ENCODE measurements at regions not wholly inside any gene's neighbourhood (a gene's known extent, or its start where the extent isn't known, plus 50 kb on each side); places are given as distances from the start of the nearest gene placed in this dataset.
"Not testable (repeated sequence)": the region's sequence is repeated elsewhere in the genome, so short reads cannot be mapped to it uniquely, and the experiment has no call there.

DNA sequence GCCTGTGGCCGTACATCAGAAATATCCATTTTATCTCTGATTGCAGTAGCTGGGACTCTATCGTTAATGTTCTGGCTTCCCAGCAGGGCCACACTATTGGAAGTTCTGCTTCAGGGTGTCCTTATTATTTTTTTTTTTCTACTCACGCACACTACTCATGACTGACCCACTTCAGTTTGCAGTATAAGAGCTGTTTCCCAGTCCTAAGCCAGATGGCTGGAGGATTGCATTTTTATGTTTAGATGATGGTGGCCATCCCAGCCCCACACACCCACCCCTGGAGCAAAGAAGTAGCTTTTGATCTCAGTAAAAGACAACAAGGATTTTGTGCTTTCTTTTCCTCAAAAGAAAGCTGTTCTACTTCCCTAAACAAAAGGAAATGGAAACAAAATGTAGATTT lies 557.0 kb upstream of the GALNTL6 start:
- H3K9me3 ChIP-seq (ENCODE audit: low read length), result no peaks in the 10 kb centered on the region
- no peak overlapping the region for H3K4me3 ChIP-seq (ENCODE audit: low read length)
- H3K27me3 ChIP-seq (ENCODE audit: insufficient read depth, low read length), result no peaks in the 10 kb centered on the region
- no peak overlapping the region for H2AFZ ChIP-seq (ENCODE audit: low read depth, low read length)
- H3K36me3 ChIP-seq (ENCODE audit: insufficient read depth, low read length), result no peaks in the 10 kb centered on the region
- no peaks in the 10 kb centered on the region for H3K4me1 ChIP-seq (ENCODE audit: insufficient read depth, low read length)

DNA sequence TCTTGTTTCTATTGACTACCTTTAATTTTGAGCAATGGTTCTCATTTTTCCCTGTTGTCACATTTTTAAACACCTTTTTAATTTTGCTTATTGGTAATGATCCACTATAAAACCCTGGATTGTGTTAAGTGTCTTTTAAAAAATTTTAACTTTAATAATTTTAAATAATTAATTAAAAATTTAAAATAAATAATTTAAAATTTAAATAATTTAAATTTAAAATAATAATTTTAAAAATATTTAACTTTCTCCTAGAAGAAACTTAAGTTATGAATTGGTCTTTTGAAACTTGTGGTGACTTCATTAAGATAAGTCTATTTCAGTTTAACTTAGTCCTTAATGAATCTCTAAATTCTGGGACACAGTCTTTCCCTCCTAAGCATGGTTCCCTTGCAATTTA lies 566.3 kb upstream of the GALNTL6 start:
- no peaks in the 10 kb centered on the region for H3K27me3 ChIP-seq (ENCODE audit: insufficient read depth, low read length)
- H2AFZ ChIP-seq (ENCODE audit: low read depth, low read length), result no peak overlapping the region
- H3K9me3 ChIP-seq (ENCODE audit: low read length), result no peaks in the 10 kb centered on the region
- H3K4me1 ChIP-seq (ENCODE audit: insufficient read depth, low read length), result no peaks in the 10 kb centered on the region
- no peak overlapping the region for H3K4me3 ChIP-seq (ENCODE audit: low read length)
- H3K36me3 ChIP-seq (ENCODE audit: insufficient read depth, low read length), result no peaks in the 10 kb centered on the region

- H3K27me3 ChIP-seq (ENCODE audit: insufficient read depth, low read length), result no peaks in the 10 kb centered on the region
- no peak overlapping the region for H3K4me3 ChIP-seq (ENCODE audit: low read length)
- no peak overlapping the region for H2AFZ ChIP-seq (ENCODE audit: low read depth, low read length)
- no peaks in the 10 kb centered on the region for H3K36me3 ChIP-seq (ENCODE audit: insufficient read depth, low read length)
- H3K9me3 ChIP-seq (ENCODE audit: low read length), result no peaks in the 10 kb centered on the region
- H3K4me1 ChIP-seq (ENCODE audit: insufficient read depth, low read length), result no peaks in the 10 kb centered on the region
Measured at GRCh38 chr4:171242831-171243230, 570.4 kb upstream of the GALNTL6 start.

- no peak overlapping the region for H2AFZ ChIP-seq (ENCODE audit: low read depth, low read length)
- H3K9me3 ChIP-seq (ENCODE audit: low read length), result no peaks in the 10 kb centered on the region
- H3K36me3 ChIP-seq (ENCODE audit: insufficient read depth, low read length), result no peaks in the 10 kb centered on the region
- no peaks in the 10 kb centered on the region for H3K4me1 ChIP-seq (ENCODE audit: insufficient read depth, low read length)
- no peaks in the 10 kb centered on the region for H3K27me3 ChIP-seq (ENCODE audit: insufficient read depth, low read length)
- no peak overlapping the region for H3K4me3 ChIP-seq (ENCODE audit: low read length)
Measured at GRCh38 chr4:171239196-171239595, 574.0 kb upstream of the GALNTL6 start.

GRCh38 chr4:171235521-171235920 lies 577.7 kb upstream of the GALNTL6 start:
- H3K27me3 ChIP-seq (ENCODE audit: insufficient read depth, low read length), result no peaks in the 10 kb centered on the region
- no peaks in the 10 kb centered on the region for H3K36me3 ChIP-seq (ENCODE audit: insufficient read depth, low read length)
- H2AFZ ChIP-seq (ENCODE audit: low read depth, low read length), result no peak overlapping the region
- no peaks in the 10 kb centered on the region for H3K4me1 ChIP-seq (ENCODE audit: insufficient read depth, low read length)
- no peaks in the 10 kb centered on the region for H3K9me3 ChIP-seq (ENCODE audit: low read length)
- no peak overlapping the region for H3K4me3 ChIP-seq (ENCODE audit: low read length)

DNA sequence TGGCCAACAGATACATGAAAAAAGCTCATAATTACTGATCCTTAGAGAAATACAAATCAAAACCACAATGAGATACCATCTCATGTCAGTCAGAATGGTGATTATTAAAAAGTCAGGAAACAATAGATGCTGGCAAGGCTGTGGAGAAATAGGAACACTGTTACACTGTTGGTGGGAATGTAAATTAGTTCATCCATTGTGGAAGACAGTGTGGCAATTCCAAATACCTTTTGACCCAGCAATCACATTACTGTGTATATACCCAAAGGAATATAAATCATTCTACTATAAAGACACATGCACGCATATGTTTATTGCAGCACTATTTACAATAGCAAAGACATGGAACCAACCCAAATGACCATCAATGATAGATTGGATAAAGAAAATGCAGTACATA lies 583.9 kb upstream of the GALNTL6 start:
- not testable (repeated sequence) for H2AFZ ChIP-seq (ENCODE audit: low read depth, low read length); H3K9me3 ChIP-seq (ENCODE audit: low read length); H3K4me3 ChIP-seq (ENCODE audit: low read length)

DNA sequence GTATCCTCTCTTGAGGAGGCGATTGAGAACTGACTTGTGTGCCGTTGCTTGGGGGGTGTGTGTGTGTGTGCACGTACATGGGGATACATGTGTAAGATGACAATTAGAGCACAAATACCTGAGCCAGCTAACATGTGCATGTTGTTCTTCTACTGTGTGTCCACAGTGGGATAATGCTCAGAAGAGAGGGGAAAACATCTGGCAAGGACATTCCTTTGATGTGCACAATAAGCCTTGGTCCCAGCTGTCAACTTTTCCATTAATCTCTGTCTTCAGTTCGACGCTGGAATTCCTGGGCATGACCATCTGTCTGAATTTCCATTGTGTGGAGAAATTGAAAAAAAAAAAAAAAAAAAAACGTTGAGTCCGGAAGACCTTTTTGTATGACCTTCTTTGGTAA lies 592.0 kb upstream of the GALNTL6 start:
- Histone ChIP-seq H3K4me3 (ENCODE audit: low read length) (no peak overlapping the region), H3K36me3 (ENCODE audit: insufficient read depth, low read length) (no peaks in the 10 kb centered on the region), H3K9me3 (ENCODE audit: low read length) (no peaks in the 10 kb centered on the region), H2AFZ (ENCODE audit: low read depth, low read length) (no peak overlapping the region), H3K27me3 (ENCODE audit: insufficient read depth, low read length) (no peaks in the 10 kb centered on the region), H3K4me1 (ENCODE audit: insufficient read depth, low read length) (no peaks in the 10 kb centered on the region)

More for the DNA sequence above, 583.9 kb upstream of the GALNTL6 start:
- not testable (repeated sequence) for H3K27me3 ChIP-seq (ENCODE audit: insufficient read depth, low read length); H3K4me1 ChIP-seq (ENCODE audit: insufficient read depth, low read length); H3K36me3 ChIP-seq (ENCODE audit: insufficient read depth, low read length)

DNA sequence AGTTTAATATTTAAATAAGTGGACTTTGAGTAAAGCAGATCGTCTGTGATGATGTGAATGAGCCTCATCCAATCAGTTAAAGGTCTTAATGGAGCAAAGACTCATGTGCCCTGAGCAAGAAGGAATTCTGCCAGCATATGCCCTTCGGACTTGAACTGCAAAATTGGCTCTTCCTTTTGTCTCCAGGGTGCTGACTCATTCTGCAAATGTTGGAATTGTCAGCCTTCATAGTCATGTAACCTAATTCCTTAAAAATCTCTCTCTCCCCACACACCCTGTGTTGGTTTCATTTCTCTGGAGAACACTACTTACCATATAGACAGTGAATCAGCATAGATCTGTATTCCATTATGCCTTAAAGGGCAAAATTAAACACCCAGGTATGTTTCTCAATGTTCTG lies 609.8 kb upstream of the GALNTL6 start:
- Histone ChIP-seq H3K4me1 (ENCODE audit: insufficient read depth, low read length) (no peaks in the 10 kb centered on the region), H3K4me3 (ENCODE audit: low read length) (no peak overlapping the region), H2AFZ (ENCODE audit: low read depth, low read length) (no peak overlapping the region), H3K36me3 (ENCODE audit: insufficient read depth, low read length) (no peaks in the 10 kb centered on the region), H3K27me3 (ENCODE audit: insufficient read depth, low read length) (no peaks in the 10 kb centered on the region), H3K9me3 (ENCODE audit: low read length) (no peaks in the 10 kb centered on the region)

DNA sequence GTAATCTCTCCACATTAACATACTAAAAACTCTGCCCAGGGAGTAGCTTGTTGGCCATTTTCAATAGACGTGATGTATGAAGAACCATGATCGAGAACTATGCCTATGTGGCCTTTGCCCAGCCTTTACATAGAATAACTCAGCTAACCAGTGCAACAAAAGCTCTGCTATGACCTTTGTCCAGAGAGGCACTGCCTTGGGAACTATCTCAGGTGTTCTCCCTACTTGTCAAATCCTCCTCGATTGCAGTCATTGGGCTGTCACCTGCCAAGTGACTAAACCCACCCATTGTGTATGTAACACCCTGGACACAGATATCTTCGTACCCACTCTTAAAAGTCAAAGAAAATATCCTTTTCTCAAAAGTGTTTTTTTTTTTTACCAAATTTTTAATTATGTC lies 610.3 kb upstream of the GALNTL6 start:
- H3K36me3 ChIP-seq (ENCODE audit: insufficient read depth, low read length), result no peaks in the 10 kb centered on the region
- H3K27me3 ChIP-seq (ENCODE audit: insufficient read depth, low read length), result no peaks in the 10 kb centered on the region
- H3K4me1 ChIP-seq (ENCODE audit: insufficient read depth, low read length), result no peaks in the 10 kb centered on the region
- no peak overlapping the region for H2AFZ ChIP-seq (ENCODE audit: low read depth, low read length)
- no peak overlapping the region for H3K4me3 ChIP-seq (ENCODE audit: low read length)
- no peaks in the 10 kb centered on the region for H3K9me3 ChIP-seq (ENCODE audit: low read length)

- H2AFZ ChIP-seq (ENCODE audit: low read depth, low read length), result no peak overlapping the region
- H3K9me3 ChIP-seq (ENCODE audit: low read length), result no peaks in the 10 kb centered on the region
- H3K4me3 ChIP-seq (ENCODE audit: low read length), result no peak overlapping the region
- H3K36me3 ChIP-seq (ENCODE audit: insufficient read depth, low read length), result no peaks in the 10 kb centered on the region
- H3K4me1 ChIP-seq (ENCODE audit: insufficient read depth, low read length), result no peaks in the 10 kb centered on the region
- H3K27me3 ChIP-seq (ENCODE audit: insufficient read depth, low read length), result no peaks in the 10 kb centered on the region
Measured at GRCh38 chr4:171186700-171187099, 626.5 kb upstream of the GALNTL6 start.

- no peaks in the 10 kb centered on the region for H3K27me3 ChIP-seq (ENCODE audit: insufficient read depth, low read length)
Measured at GRCh38 chr4:171181090-171181489, 632.1 kb upstream of the GALNTL6 start.

DNA sequence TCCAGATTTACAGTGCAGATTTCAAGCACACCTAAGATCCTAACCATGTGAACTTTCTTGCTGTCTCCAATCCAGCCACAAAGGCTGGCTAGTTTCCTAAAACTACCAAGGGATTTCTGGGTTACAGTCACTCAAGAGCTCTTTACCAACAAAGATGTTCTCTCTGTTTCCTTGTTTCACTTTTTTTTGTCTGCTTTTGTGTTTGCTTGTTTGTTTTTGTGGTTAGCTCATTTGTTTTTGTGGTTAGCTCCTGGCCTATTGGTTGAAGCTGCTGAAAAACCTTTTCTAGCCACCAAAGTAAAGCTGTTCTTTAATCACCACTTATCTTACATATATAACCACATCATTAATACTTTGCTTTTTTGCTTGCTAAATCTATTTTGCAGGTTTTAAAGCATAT lies 642.5 kb upstream of the GALNTL6 start:
- H3K36me3 ChIP-seq (ENCODE audit: insufficient read depth, low read length), result no peaks in the 10 kb centered on the region
- H3K9me3 ChIP-seq (ENCODE audit: low read length), result no peaks in the 10 kb centered on the region
- H2AFZ ChIP-seq (ENCODE audit: low read depth, low read length), result no peak overlapping the region
- no peaks in the 10 kb centered on the region for H3K27me3 ChIP-seq (ENCODE audit: insufficient read depth, low read length)
- H3K4me3 ChIP-seq (ENCODE audit: low read length), result no peak overlapping the region
- H3K4me1 ChIP-seq (ENCODE audit: insufficient read depth, low read length), result no peaks in the 10 kb centered on the region

More at GRCh38 chr4:171181090-171181489, 632.1 kb upstream of the GALNTL6 start:
- Histone ChIP-seq H3K9me3 (ENCODE audit: low read length) (no peaks in the 10 kb centered on the region), H2AFZ (ENCODE audit: low read depth, low read length) (no peak overlapping the region), H3K4me1 (ENCODE audit: insufficient read depth, low read length) (no peaks in the 10 kb centered on the region), H3K36me3 (ENCODE audit: insufficient read depth, low read length) (no peaks in the 10 kb centered on the region), H3K4me3 (ENCODE audit: low read length) (no peak overlapping the region)

DNA sequence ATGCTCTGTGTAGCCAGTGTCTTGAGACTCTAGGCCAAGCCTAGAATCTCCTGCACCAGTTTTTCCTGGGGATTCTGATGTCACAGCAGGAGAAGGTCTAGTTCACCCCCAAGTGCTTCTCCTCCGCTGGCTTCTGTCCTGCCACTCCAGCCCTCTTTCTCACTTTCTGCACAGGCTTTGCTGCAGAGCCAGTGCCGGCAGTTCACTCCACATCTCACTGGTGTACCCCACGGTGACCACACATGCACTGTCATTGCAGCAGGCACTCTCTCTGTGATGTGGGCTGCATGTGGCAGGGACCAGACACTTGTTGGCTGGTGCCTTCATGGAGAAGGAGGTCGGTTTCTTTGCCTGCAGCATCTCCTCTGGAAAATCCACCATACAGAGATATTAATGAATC lies 643.8 kb upstream of the GALNTL6 start:
- Histone ChIP-seq H3K4me3 (ENCODE audit: low read length) (no peak overlapping the region), H3K36me3 (ENCODE audit: insufficient read depth, low read length) (no peaks in the 10 kb centered on the region), H3K9me3 (ENCODE audit: low read length) (no peaks in the 10 kb centered on the region), H3K4me1 (ENCODE audit: insufficient read depth, low read length) (no peaks in the 10 kb centered on the region), H3K27me3 (ENCODE audit: insufficient read depth, low read length) (no peaks in the 10 kb centered on the region), H2AFZ (ENCODE audit: low read depth, low read length) (no peak overlapping the region)

- H3K9me3 ChIP-seq (ENCODE audit: low read length), result no peaks in the 10 kb centered on the region
- no peak overlapping the region for H3K4me3 ChIP-seq (ENCODE audit: low read length)
- H3K4me1 ChIP-seq (ENCODE audit: insufficient read depth, low read length), result peaks cover 2% of the 10 kb centered on the region
- H2AFZ ChIP-seq (ENCODE audit: low read depth, low read length), result no peak overlapping the region
- no peaks in the 10 kb centered on the region for H3K27me3 ChIP-seq (ENCODE audit: insufficient read depth, low read length)
- H3K36me3 ChIP-seq (ENCODE audit: insufficient read depth, low read length), result no peaks in the 10 kb centered on the region
Measured at GRCh38 chr4:171162478-171162877, 650.7 kb upstream of the GALNTL6 start.
